GM23248 (cell line): ENCODE measurements at regions not wholly inside any gene's neighbourhood (a gene's known extent, or its start where the extent isn't known, plus 50 kb on each side); places are given as distances from the start of the nearest gene placed in this dataset.

ENCODE experiments used
- DNase-seq: peaks from one replicate; pipeline ENCODE4 v3.0.0-alpha.2; 2015
- H2AFZ ChIP-seq: fragments of 200-600 bp; sonication (generic); 2 replicates; pipeline ENCODE4 v1.6.1; 2016; ENCODE audit warnings: antibody characterized with exemption
- H3F3A ChIP-seq: fragments of 200-600 bp; sonication (generic); 2 replicates; pipeline ENCODE4 v1.6.1; 2016; ENCODE audit warnings: mild to moderate bottlenecking, antibody characterized with exemption, mixed run types; ENCODE audit not compliant: insufficient read depth
- H3K27ac ChIP-seq: fragments of 200-600 bp; sonication (generic); 2 replicates; pipeline ENCODE4 v1.5.1; 2016; ENCODE audit warnings: mild to moderate bottlenecking
- H3K27me3 ChIP-seq: fragments of 200-600 bp; sonication (generic); replicated peaks from 2 replicates; pipeline ENCODE4 v1.6.1; 2016; ENCODE audit warnings: mild to moderate bottlenecking; ENCODE audit not compliant: insufficient read depth
- H3K36me3 ChIP-seq: fragments of 200-600 bp; sonication (generic); 2 replicates; pipeline ENCODE4 v1.6.1; 2016; ENCODE audit warnings: low read depth, mild to moderate bottlenecking
- H3K4me1 ChIP-seq: fragments of 200-600 bp; sonication (generic); 2 replicates; pipeline ENCODE4 v1.6.1; 2016; ENCODE audit warnings: mild to moderate bottlenecking; ENCODE audit not compliant: insufficient read depth
- H3K4me2 ChIP-seq: fragments of 200-600 bp; sonication (generic); one replicate; pipeline ENCODE4 v1.6.1; 2016; ENCODE audit warnings: mild to moderate bottlenecking; ENCODE audit not compliant: unreplicated experiment
- H3K4me3 ChIP-seq: fragments of 200-600 bp; sonication (generic); 2 replicates; pipeline ENCODE4 v1.5.1; 2016; ENCODE audit warnings: mild to moderate bottlenecking
- H3K79me2 ChIP-seq: fragments of 200-600 bp; sonication (generic); 2 replicates; pipeline ENCODE4 v1.6.1; 2016; ENCODE audit warnings: mild to moderate bottlenecking; ENCODE audit not compliant: insufficient read depth
- H3K9ac ChIP-seq: fragments of 200-600 bp; sonication (generic); 2 replicates; pipeline ENCODE4 v1.6.1; 2016; ENCODE audit warnings: mild to moderate bottlenecking
- H3K9me2 ChIP-seq: fragments of 200-600 bp; sonication (generic); 2 replicates; pipeline ENCODE4 v1.6.1; 2016; ENCODE audit warnings: mixed run types, mild to moderate bottlenecking, moderate library complexity; ENCODE audit not compliant: insufficient read depth
- H3K9me3 ChIP-seq: fragments of 200-600 bp; sonication (generic); one replicate; pipeline ENCODE4 v1.6.1; 2017; ENCODE audit warnings: low read depth
- H4K20me1 ChIP-seq: fragments of 200-600 bp; sonication (generic); 2 replicates; pipeline ENCODE4 v1.6.0; 2016; ENCODE audit not compliant: insufficient read depth
- EZH2 ChIP-seq: fragments of 200-600 bp; sonication (generic); IDR thresholded peaks from 2 replicates; pipeline ENCODE4 v1.6.1; 2018; ENCODE audit warnings: antibody characterized with exemption, mild to moderate bottlenecking; ENCODE audit not compliant: insufficient read depth, poor library complexity, severe bottlenecking
- EZH2phosphoT487 ChIP-seq: fragments of 200-600 bp; sonication (generic); IDR thresholded peaks from 2 replicates; pipeline ENCODE4 v1.6.1; 2018; ENCODE audit warnings: antibody characterized with exemption, moderate library complexity, mild to moderate bottlenecking, low read depth; ENCODE audit not compliant: insufficient read depth
- WGBS, 2 experiments: methylation state at CpG; one replicate each; pipeline ENCODE4 v1.1.6; 2015 to 2017; ENCODE audit warnings: low lambda C conversion rate in 2 of 2, low coverage in 1 of 2; ENCODE audit errors: missing lambda C conversion rate in 2 of 2; 5-methylcytosine and 5-hydroxymethylcytosine counted together
- in situ Hi-C: fragments of 300-500 bp; cut with MboI; formaldehyde crosslinking; loops from 2 replicates; pipeline ENCODE4 v1.15.0; 2020

DNA sequence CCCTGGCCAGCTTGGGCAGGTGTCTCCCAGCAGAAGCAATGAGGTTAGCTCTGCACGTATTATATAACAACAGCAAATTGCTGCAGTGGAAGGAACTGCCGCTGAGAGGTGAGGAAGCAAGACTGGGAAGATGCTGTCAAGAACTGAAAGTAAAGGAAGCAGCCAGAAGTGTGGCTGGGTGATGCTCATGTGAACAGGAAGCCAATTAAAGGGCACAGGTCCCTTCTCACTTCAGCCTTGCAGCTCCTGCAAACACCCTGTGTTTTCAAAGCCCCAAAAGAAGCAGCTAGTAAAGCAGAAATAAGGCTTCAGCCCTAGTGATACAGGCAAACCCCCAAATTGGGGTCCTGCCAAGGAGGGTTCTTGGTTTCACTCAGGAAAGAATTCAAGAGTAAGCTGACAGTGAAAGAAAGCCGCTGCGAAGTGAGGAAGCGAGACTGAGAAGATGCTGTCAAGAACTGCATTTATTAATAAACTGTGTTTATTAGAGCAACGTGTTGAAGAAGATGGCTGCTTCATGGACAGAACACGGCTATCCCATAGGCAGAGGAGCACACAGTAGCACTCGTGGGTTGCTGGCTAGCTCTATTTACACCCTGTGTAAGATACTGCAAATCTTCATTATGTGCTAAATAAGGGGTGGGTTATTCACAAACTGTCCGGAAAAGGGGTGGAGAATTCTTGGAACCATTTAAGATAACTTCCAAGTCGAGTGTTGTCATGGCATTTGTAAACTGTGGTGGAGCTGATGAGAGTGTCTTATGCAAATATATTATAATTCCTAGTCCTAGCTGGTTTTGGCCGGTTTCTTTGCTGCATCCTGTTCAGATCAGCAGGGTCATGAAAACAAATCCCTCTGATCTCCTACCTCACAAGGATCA lies 152.2 kb downstream of the LINC00237 start:
- H3K4me2 ChIP-seq: no peak overlapping the region
- TF ChIP-seq EZH2phosphoT487 (no peak), EZH2 (no peak)
- no peaks in the 10 kb centered on the region for H4K20me1 ChIP-seq
- no peaks in the 10 kb centered on the region for H3F3A ChIP-seq
- no peak for DNase-seq
- in situ Hi-C loops: no loop called here
- no peaks in the 10 kb centered on the region for H3K4me1 ChIP-seq
- H3K4me3 ChIP-seq: no peak overlapping the region
- 7 to 9% methylated on average over 11 of the region's 11 CpGs for WGBS, 2 experiments
- H3K9me3 ChIP-seq: no peaks in the 10 kb centered on the region
- H3K36me3 ChIP-seq: no peaks in the 10 kb centered on the region
- no peak overlapping the region for H3K27ac ChIP-seq
- no peak overlapping the region for H2AFZ ChIP-seq
- no peaks in the 10 kb centered on the region for H3K9me2 ChIP-seq
- no peaks in the 10 kb centered on the region for H3K79me2 ChIP-seq
- no peaks in the 10 kb centered on the region for H3K27me3 ChIP-seq
- H3K9ac ChIP-seq: no peak overlapping the region

DNA sequence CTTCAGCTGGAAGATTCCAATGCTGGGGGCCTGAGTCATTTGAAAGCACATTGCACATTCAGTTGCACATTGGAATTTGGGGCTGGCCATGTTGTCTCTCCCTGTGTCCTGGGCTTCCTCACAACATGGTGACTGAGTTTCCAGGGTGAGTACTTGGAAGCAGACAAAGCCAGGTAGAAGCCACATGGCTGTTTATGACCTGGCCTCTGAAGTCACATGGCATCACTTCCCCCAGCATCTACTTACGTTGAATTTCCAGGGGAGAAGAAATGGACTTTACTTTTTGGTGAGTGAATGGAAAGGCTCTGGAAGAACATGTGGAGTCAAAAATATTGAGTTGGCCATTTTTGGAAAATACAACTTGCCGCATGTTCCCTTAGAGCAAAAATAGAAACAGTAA lies 155.5 kb downstream of the LINC00237 start:
- DNase-seq: no peak
- in situ Hi-C loops: no loop called here
- H3F3A ChIP-seq: no peaks in the 10 kb centered on the region
- no peak overlapping the region for H2AFZ ChIP-seq
- H3K9me3 ChIP-seq: no peaks in the 10 kb centered on the region
- no peaks in the 10 kb centered on the region for H3K79me2 ChIP-seq
- H4K20me1 ChIP-seq: no peaks in the 10 kb centered on the region
- H3K36me3 ChIP-seq: no peaks in the 10 kb centered on the region
- no peak overlapping the region for H3K4me3 ChIP-seq
- no peak for TF ChIP-seq EZH2
- no peak for TF ChIP-seq EZH2phosphoT487
- H3K27ac ChIP-seq: no peak overlapping the region
- H3K4me1 ChIP-seq: no peaks in the 10 kb centered on the region
- no peaks in the 10 kb centered on the region for H3K9me2 ChIP-seq
- no peak overlapping the region for H3K4me2 ChIP-seq
- 22 to 29% methylated on average over 2 of the region's 2 CpGs for WGBS, 2 experiments
- no peak overlapping the region for H3K9ac ChIP-seq
- H3K27me3 ChIP-seq: no peaks in the 10 kb centered on the region

DNA sequence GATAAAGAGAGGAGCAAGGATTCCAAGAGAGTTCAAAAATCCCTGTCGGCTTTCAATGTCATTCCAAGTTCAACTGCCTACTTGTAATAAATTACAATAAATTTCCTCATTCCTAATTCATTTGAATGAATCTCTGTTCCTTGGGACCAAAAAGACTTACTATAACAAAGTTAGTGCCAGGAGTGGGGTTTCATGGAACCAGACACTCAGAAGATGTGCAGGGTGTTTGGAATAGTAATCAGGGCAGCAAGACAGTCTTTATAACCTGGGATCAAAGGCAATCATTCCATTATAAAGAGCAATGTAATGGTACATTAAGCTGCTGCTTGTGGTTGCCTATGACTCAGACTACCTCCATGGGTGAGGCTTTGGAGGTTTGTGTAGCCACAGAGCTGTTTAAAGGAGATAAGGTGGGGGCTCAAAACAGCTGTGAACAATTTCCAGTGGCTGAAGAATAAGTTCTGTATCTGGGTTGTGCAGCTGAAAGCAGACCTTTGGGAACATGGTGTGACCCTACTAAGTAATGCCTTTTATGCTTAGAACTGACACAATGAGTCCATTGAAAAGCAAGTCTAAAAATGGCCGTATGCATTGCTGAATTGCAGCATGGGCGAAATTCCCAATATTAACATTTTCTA lies 159.9 kb downstream of the LINC00237 start:
- Histone ChIP-seq H3K27ac (no peak overlapping the region), H3K79me2 (no peaks in the 10 kb centered on the region), H3K9me2 (no peaks in the 10 kb centered on the region), H3K4me3 (no peak overlapping the region), H3K4me2 (no peak overlapping the region), H3F3A (no peaks in the 10 kb centered on the region), H4K20me1 (no peaks in the 10 kb centered on the region), H3K27me3 (no peaks in the 10 kb centered on the region), H3K4me1 (no peaks in the 10 kb centered on the region), H2AFZ (no peak overlapping the region), H3K9ac (no peak overlapping the region), H3K36me3 (no peaks in the 10 kb centered on the region), H3K9me3 (no peaks in the 10 kb centered on the region)
- DNase-seq: no peak
- in situ Hi-C loops: no loop called here
- WGBS, 2 experiments: 14 to 16% methylated on average over 3 of the region's 3 CpGs
- TF ChIP-seq EZH2 (no peak), EZH2phosphoT487 (no peak)

DNA sequence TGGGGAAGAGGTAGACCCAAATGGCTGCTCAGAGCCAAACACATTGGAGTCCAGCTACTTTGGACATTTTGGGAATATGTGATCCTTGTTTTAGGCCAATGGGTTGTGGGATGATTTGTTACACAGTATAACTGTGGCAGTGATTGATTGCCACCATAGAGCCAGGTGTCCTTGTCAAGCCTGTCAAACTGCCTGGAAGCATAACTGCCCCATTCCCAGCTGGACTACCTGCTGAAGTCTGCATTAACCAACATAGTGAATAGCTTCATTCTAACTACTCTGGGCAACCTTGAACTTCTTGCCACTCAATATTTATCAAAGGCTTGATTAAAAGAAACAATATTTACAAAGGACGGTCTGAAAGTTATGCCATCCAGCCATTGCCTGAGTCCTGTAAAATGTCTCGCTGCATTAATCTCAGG lies 164.7 kb downstream of the LINC00237 start:
- in situ Hi-C loops: no loop called here
- TF ChIP-seq EZH2phosphoT487: no peak
- TF ChIP-seq EZH2: no peak

More for the DNA sequence above, 164.7 kb downstream of the LINC00237 start:
- Histone ChIP-seq H3K4me3 (no peak overlapping the region), H3K36me3 (no peaks in the 10 kb centered on the region), H3K27me3 (no peaks in the 10 kb centered on the region), H3K9me2 (no peaks in the 10 kb centered on the region), H3K27ac (no peak overlapping the region), H3F3A (no peaks in the 10 kb centered on the region), H4K20me1 (no peaks in the 10 kb centered on the region), H3K9ac (no peak overlapping the region), H3K79me2 (no peaks in the 10 kb centered on the region), H3K4me2 (no peak overlapping the region), H3K4me1 (no peaks in the 10 kb centered on the region), H3K9me3 (no peaks in the 10 kb centered on the region), H2AFZ (no peak overlapping the region)
- DNase-seq: no peak
- WGBS, 2 experiments: 48 to 52% methylated on average over 2 of the region's 2 CpGs
